Neural cell (in vitro differentiated cells): ENCODE measurements at regions not wholly inside any gene's neighbourhood (a gene's known extent, or its start where the extent isn't known, plus 50 kb on each side); places are given as distances from the start of the nearest gene placed in this dataset.

Source experiments
- H2AFZ ChIP-seq: fragments of 200-600, 300-800 bp; sonication (generic), shearing (Covaris generic); 2 replicates; pipeline ENCODE4 v1.6.0; 2014; ENCODE audit warnings: low read depth, mild to moderate bottlenecking, antibody characterized with exemption, low read length, moderate library complexity
- H3F3A ChIP-seq: fragments of 200-600 bp; shearing (Covaris generic); 2 replicates; pipeline ENCODE4 v1.6.1; 2016; ENCODE audit warnings: mild to moderate bottlenecking, moderate library complexity, mixed read lengths, antibody characterized with exemption, low read length; ENCODE audit not compliant: insufficient read depth, poor library complexity, severe bottlenecking
- H3K27ac ChIP-seq: fragments of 200-600, 300-800 bp; sonication (generic), shearing (Covaris generic); 2 replicates; pipeline ENCODE4 v1.5.1; 2014; ENCODE audit warnings: mild to moderate bottlenecking, low read length, moderate library complexity
- H3K27me3 ChIP-seq: fragments of 300-800, 200-600 bp; sonication (generic), shearing (Covaris generic); 2 replicates; pipeline ENCODE4 v1.6.0; 2014; ENCODE audit warnings: mild to moderate bottlenecking, low read depth, low read length, moderate library complexity; ENCODE audit not compliant: insufficient read depth
- H3K36me3 ChIP-seq: fragments of 300-800, 200-600 bp; sonication (generic), shearing (Covaris generic); 2 replicates; pipeline ENCODE4 v1.5.1; 2014; ENCODE audit warnings: mild to moderate bottlenecking, antibody characterized with exemption, low read length, moderate library complexity; ENCODE audit not compliant: insufficient read depth
- H3K4me2 ChIP-seq: fragments of 300-800, 200-600 bp; sonication (generic), shearing (Covaris generic); 2 replicates; pipeline ENCODE4 v1.6.0; 2014; ENCODE audit warnings: mild to moderate bottlenecking, low read length
- H3K4me3 ChIP-seq: fragments of 300-800, 200-600 bp; sonication (generic), shearing (Covaris generic); 2 replicates; pipeline ENCODE4 v1.5.1; 2014; ENCODE audit warnings: mild to moderate bottlenecking, low read length, moderate library complexity
- H3K79me2 ChIP-seq: fragments of 200-600 bp; shearing (Covaris generic); replicated peaks from 2 replicates; pipeline ENCODE4 v1.6.0; 2014; ENCODE audit warnings: mild to moderate bottlenecking, low read length, moderate library complexity; ENCODE audit not compliant: insufficient read depth
- H3K9ac ChIP-seq: fragments of 300-800, 200-600 bp; sonication (generic), shearing (Covaris generic); 2 replicates; pipeline ENCODE4 v1.6.1; 2016; ENCODE audit warnings: mild to moderate bottlenecking, low read length, mixed read lengths
- H3K9me2 ChIP-seq: fragments of 200-600 bp; shearing (Covaris generic); 2 replicates; pipeline ENCODE4 v1.6.1; 2016; ENCODE audit warnings: mild to moderate bottlenecking, low read length, mixed read lengths; ENCODE audit not compliant: insufficient read depth
- H3K9me3 ChIP-seq: fragments of 200-600, 300-800 bp; sonication (generic), shearing (Covaris generic); 2 replicates; pipeline ENCODE4 v1.6.1; 2016; ENCODE audit warnings: mild to moderate bottlenecking, mixed run types, low read length, moderate library complexity, mixed read lengths
- H4K20me1 ChIP-seq: fragments of 200-600 bp; shearing (Covaris generic); 2 replicates; pipeline ENCODE4 v1.6.1; 2016; ENCODE audit warnings: mild to moderate bottlenecking, mixed run types; ENCODE audit not compliant: insufficient read depth
- CTCF ChIP-seq: fragments of 450-650 bp; IDR thresholded peaks from 2 replicates; pipeline ENCODE4 v1.5.1; 2014; ENCODE audit warnings: antibody characterized with exemption, mild to moderate bottlenecking, moderate library complexity; ENCODE audit not compliant: poor library complexity, severe bottlenecking
- EP300 ChIP-seq: fragments of 450-650 bp; conservative IDR thresholded peaks from 2 replicates; pipeline ENCODE4 v1.6.1; 2014; ENCODE audit warnings: antibody characterized with exemption, mild to moderate bottlenecking, moderate library complexity; ENCODE audit not compliant: poor library complexity, severe bottlenecking
- EZH2 ChIP-seq: fragments of 200-600, 300-800 bp; shearing (Covaris generic), sonication (generic); IDR thresholded peaks from 2 replicates; pipeline ENCODE4 v1.6.1; 2014; ENCODE audit warnings: antibody characterized with exemption, low read length, borderline replicate concordance, mild to moderate bottlenecking; ENCODE audit not compliant: insufficient read depth, poor library complexity, severe bottlenecking
- MXI1 ChIP-seq: fragments of 450-650 bp; conservative IDR thresholded peaks from 2 replicates; pipeline ENCODE4 v1.6.1; 2014; ENCODE audit warnings: antibody characterized with exemption, mild to moderate bottlenecking; ENCODE audit not compliant: poor library complexity, severe bottlenecking
- POLR2AphosphoS5 ChIP-seq: IDR thresholded peaks from 2 replicates; pipeline ENCODE4 v1.6.1; 2012
- RAD21 ChIP-seq: fragments of 450-650 bp; conservative IDR thresholded peaks from 2 replicates; pipeline ENCODE4 v1.6.1; 2014; ENCODE audit warnings: antibody characterized with exemption, mild to moderate bottlenecking, moderate library complexity
- SMC3 ChIP-seq: fragments of 450-650 bp; conservative IDR thresholded peaks from 2 replicates; pipeline ENCODE4 v1.6.1; 2014; ENCODE audit warnings: antibody characterized with exemption, mild to moderate bottlenecking, moderate library complexity; ENCODE audit not compliant: poor library complexity
- TAF1 ChIP-seq: IDR thresholded peaks from 2 replicates; pipeline ENCODE4 v1.6.1; 2012; ENCODE audit warnings: low read depth
- TF ChIP-seq, protein P1 (sequence below): IDR thresholded peaks from 2 replicates; pipeline ENCODE4 v1.6.1; 2012; ENCODE audit warnings: borderline replicate concordance

GRCh38 chr13:97712770-97713169 is 240.7 kb upstream of the IPO5 start:
- Histone ChIP-seq H3K27ac (no peak overlapping the region), H3K9me2 (no peaks in the 10 kb centered on the region), H3F3A (no peaks in the 10 kb centered on the region), H2AFZ (no peak overlapping the region), H3K36me3 (no peaks in the 10 kb centered on the region), H3K9ac (no peak overlapping the region), H3K4me3 (no peak overlapping the region), H3K4me2 (no peak overlapping the region), H3K79me2 (no peaks in the 10 kb centered on the region), H4K20me1 (no peaks in the 10 kb centered on the region), H3K9me3 (no peaks in the 10 kb centered on the region), H3K27me3 (no peaks in the 10 kb centered on the region)
- TF ChIP-seq SMC3 (no peak), EP300 (no peak), RAD21 (no peak), MXI1 (no peak), TAF1 (no peak), EZH2 (no peak), CTCF (no peak), POLR2AphosphoS5 (no peak)
- TF ChIP-seq, protein P1, sequence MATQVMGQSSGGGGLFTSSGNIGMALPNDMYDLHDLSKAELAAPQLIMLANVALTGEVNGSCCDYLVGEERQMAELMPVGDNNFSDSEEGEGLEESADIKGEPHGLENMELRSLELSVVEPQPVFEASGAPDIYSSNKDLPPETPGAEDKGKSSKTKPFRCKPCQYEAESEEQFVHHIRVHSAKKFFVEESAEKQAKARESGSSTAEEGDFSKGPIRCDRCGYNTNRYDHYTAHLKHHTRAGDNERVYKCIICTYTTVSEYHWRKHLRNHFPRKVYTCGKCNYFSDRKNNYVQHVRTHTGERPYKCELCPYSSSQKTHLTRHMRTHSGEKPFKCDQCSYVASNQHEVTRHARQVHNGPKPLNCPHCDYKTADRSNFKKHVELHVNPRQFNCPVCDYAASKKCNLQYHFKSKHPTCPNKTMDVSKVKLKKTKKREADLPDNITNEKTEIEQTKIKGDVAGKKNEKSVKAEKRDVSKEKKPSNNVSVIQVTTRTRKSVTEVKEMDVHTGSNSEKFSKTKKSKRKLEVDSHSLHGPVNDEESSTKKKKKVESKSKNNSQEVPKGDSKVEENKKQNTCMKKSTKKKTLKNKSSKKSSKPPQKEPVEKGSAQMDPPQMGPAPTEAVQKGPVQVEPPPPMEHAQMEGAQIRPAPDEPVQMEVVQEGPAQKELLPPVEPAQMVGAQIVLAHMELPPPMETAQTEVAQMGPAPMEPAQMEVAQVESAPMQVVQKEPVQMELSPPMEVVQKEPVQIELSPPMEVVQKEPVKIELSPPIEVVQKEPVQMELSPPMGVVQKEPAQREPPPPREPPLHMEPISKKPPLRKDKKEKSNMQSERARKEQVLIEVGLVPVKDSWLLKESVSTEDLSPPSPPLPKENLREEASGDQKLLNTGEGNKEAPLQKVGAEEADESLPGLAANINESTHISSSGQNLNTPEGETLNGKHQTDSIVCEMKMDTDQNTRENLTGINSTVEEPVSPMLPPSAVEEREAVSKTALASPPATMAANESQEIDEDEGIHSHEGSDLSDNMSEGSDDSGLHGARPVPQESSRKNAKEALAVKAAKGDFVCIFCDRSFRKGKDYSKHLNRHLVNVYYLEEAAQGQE = no peak

GRCh38 chr13:97715763-97716162 is 237.7 kb upstream of the IPO5 start:
- H3K4me2 ChIP-seq = no peak overlapping the region
- no peaks in the 10 kb centered on the region for H3K27me3 ChIP-seq
- no peaks in the 10 kb centered on the region for H3F3A ChIP-seq
- H3K79me2 ChIP-seq = no peaks in the 10 kb centered on the region
- H4K20me1 ChIP-seq = no peaks in the 10 kb centered on the region
- H2AFZ ChIP-seq = no peak overlapping the region
- no peak overlapping the region for H3K9ac ChIP-seq
- no peaks in the 10 kb centered on the region for H3K36me3 ChIP-seq
- H3K9me2 ChIP-seq = no peaks in the 10 kb centered on the region
- no peaks in the 10 kb centered on the region for H3K9me3 ChIP-seq
- no peak overlapping the region for H3K4me3 ChIP-seq
- H3K27ac ChIP-seq = no peak overlapping the region
- no peak for TF ChIP-seq TAF1

- H3K27me3 ChIP-seq = no peaks in the 10 kb centered on the region
- no peaks in the 10 kb centered on the region for H4K20me1 ChIP-seq
- no peaks in the 10 kb centered on the region for H3K9me3 ChIP-seq
- H3K27ac ChIP-seq = no peak overlapping the region
- no peaks in the 10 kb centered on the region for H3K79me2 ChIP-seq
- TF ChIP-seq CTCF = no peak
- no peak for TF ChIP-seq TAF1
- TF ChIP-seq EZH2 = no peak
- no peak for TF ChIP-seq EP300
- TF ChIP-seq RAD21 = no peak
- no peak for TF ChIP-seq MXI1
- no peak overlapping the region for H3K4me3 ChIP-seq
- H2AFZ ChIP-seq = no peak overlapping the region
- H3K36me3 ChIP-seq = no peaks in the 10 kb centered on the region
- no peak overlapping the region for H3K9ac ChIP-seq
- no peak overlapping the region for H3K4me2 ChIP-seq
- no peaks in the 10 kb centered on the region for H3F3A ChIP-seq
- no peaks in the 10 kb centered on the region for H3K9me2 ChIP-seq
These were observed 236.7 kb upstream of the IPO5 start for GRCh38 chr13:97716746-97717145.
